ENCODE measurements at regions not wholly inside any gene's neighbourhood (a gene's known extent, or its start where the extent isn't known, plus 50 kb on each side); places are given as distances from the start of the nearest gene placed in this dataset.
"Not testable (repeated sequence)": the region's sequence is repeated elsewhere in the genome, so short reads cannot be mapped to it uniquely, and the experiment has no call there.

GRCh38 chr7:81080553-81080952, 161.7 kb upstream of the SEMA3C start:
- no peak for DNase-seq (ENCODE audit: low read depth in 4 of 4, low spot score in 3 of 4)

GRCh38 chr7:81079746-81080145, 160.9 kb upstream of the SEMA3C start:
- no peak for DNase-seq (ENCODE audit: low read depth in 4 of 4, low spot score in 3 of 4)

- no peak for DNase-seq (ENCODE audit: low read depth in 4 of 4, low spot score in 3 of 4)
These were observed 156.3 kb upstream of the SEMA3C start for GRCh38 chr7:81075150-81075549.

- DNase-seq (ENCODE audit: low read depth in 4 of 4, low spot score in 3 of 4), result no peak
These were observed 155.6 kb upstream of the SEMA3C start for GRCh38 chr7:81074406-81074805.

GRCh38 chr7:81073931-81074251, 155.0 kb upstream of the SEMA3C start:
- no peak for DNase-seq (ENCODE audit: low read depth in 4 of 4, low spot score in 3 of 4)

- no peak for DNase-seq (ENCODE audit: low read depth in 4 of 4, low spot score in 3 of 4)
These were observed 152.1 kb upstream of the SEMA3C start for GRCh38 chr7:81070956-81071355.

GRCh38 chr7:81066797-81067196, 147.9 kb upstream of the SEMA3C start:
- DNase-seq (ENCODE audit: low read depth in 4 of 4, low spot score in 3 of 4), result no peak

GRCh38 chr7:81064426-81064825, 145.6 kb upstream of the SEMA3C start:
- DNase-seq (ENCODE audit: low read depth in 4 of 4, low spot score in 3 of 4), result no peak

GRCh38 chr7:81062755-81063154, 143.9 kb upstream of the SEMA3C start:
- DNase-seq (ENCODE audit: low read depth in 4 of 4, low spot score in 3 of 4), result no peak

- DNase-seq (ENCODE audit: low read depth in 4 of 4, low spot score in 3 of 4), result not testable (repeated sequence)
These were observed 138.6 kb upstream of the SEMA3C start for GRCh38 chr7:81057469-81057868.

GRCh38 chr7:81053623-81054022, 134.8 kb upstream of the SEMA3C start:
- DNase-seq (ENCODE audit: low read depth in 4 of 4, low spot score in 3 of 4), result no peak

- DNase-seq (ENCODE audit: low read depth in 4 of 4, low spot score in 3 of 4), result no peak
These were observed 133.1 kb upstream of the SEMA3C start for GRCh38 chr7:81051811-81052413.

- no peak for DNase-seq (ENCODE audit: low read depth in 4 of 4, low spot score in 3 of 4)
These were observed 126.7 kb upstream of the SEMA3C start for GRCh38 chr7:81045491-81046030.

GRCh38 chr7:81042646-81043045, 123.8 kb upstream of the SEMA3C start:
- not testable (repeated sequence) for DNase-seq (ENCODE audit: low read depth in 4 of 4, low spot score in 3 of 4)

- no peak for DNase-seq (ENCODE audit: low read depth in 4 of 4, low spot score in 3 of 4)
These were observed 121.6 kb upstream of the SEMA3C start for GRCh38 chr7:81040496-81040895.

GRCh38 chr7:81036871-81037270, 118.0 kb upstream of the SEMA3C start:
- DNase-seq (ENCODE audit: low read depth in 4 of 4, low spot score in 3 of 4), result no peak

GRCh38 chr7:81036057-81036456, 117.2 kb upstream of the SEMA3C start:
- DNase-seq (ENCODE audit: low read depth in 4 of 4, low spot score in 3 of 4), result no peak

- no peak for DNase-seq (ENCODE audit: low read depth in 4 of 4, low spot score in 3 of 4)
These were observed 113.1 kb upstream of the SEMA3C start for GRCh38 chr7:81031996-81032395.

- no peak for DNase-seq (ENCODE audit: low read depth in 4 of 4, low spot score in 3 of 4)
These were observed 112.4 kb upstream of the SEMA3C start for GRCh38 chr7:81031243-81031642.

- DNase-seq (ENCODE audit: low read depth in 4 of 4, low spot score in 3 of 4), result no peak
These were observed 111.6 kb upstream of the SEMA3C start for GRCh38 chr7:81030472-81030871.

- no peak for DNase-seq (ENCODE audit: low read depth in 4 of 4, low spot score in 3 of 4)
These were observed 110.7 kb upstream of the SEMA3C start for GRCh38 chr7:81029511-81029910.

- no peak for DNase-seq (ENCODE audit: low read depth in 4 of 4, low spot score in 3 of 4)
These were observed 106.5 kb upstream of the SEMA3C start for GRCh38 chr7:81025360-81025759.

GRCh38 chr7:81014908-81015307, 96.1 kb upstream of the SEMA3C start:
- no peak for DNase-seq (ENCODE audit: low read depth in 4 of 4, low spot score in 3 of 4)
